Central memory CD8-positive, alpha-beta T cell (primary cell): ENCODE measurements at regions not wholly inside any gene's neighbourhood (a gene's known extent, or its start where the extent isn't known, plus 50 kb on each side); places are given as distances from the start of the nearest gene placed in this dataset.

Experiments used
- ATAC-seq: fragments of 150-1000 bp; cut with Tn5 transposase; replicated peaks from 2 replicates; pipeline ENCODE4 v1.10.0; 2022; ENCODE audit warnings: mild to moderate bottlenecking, moderate FRiP score, moderate number of reproducible peaks; ENCODE audit not compliant: poor library complexity, severe bottlenecking; ENCODE audit errors: extremely low read depth
- DNase-seq, 2 donors: peaks; one replicate each; pipeline ENCODE4 v3.0.0; 2021; ENCODE audit warnings: low spot score in 2 of 2
- H3K27ac Mint-ChIP-seq: one replicate; pipeline ENCODE4 v1.8.0; 2022; ENCODE audit warnings: low read depth, mild to moderate bottlenecking, moderate library complexity, mixed read lengths
- H3K27me3 Mint-ChIP-seq: one replicate; pipeline ENCODE4 v1.8.0; 2022; ENCODE audit warnings: mixed read lengths
- H3K36me3 Mint-ChIP-seq: one replicate; pipeline ENCODE4 v1.8.0; 2022; ENCODE audit warnings: mild to moderate bottlenecking, moderate library complexity, mixed read lengths; ENCODE audit not compliant: insufficient read depth
- H3K4me1 Mint-ChIP-seq: one replicate; pipeline ENCODE4 v1.8.0; 2022; ENCODE audit warnings: mixed read lengths
- H3K4me3 Mint-ChIP-seq: one replicate; pipeline ENCODE4 v1.8.0; 2022; ENCODE audit warnings: mild to moderate bottlenecking, moderate library complexity, mixed read lengths
- H3K9me3 Mint-ChIP-seq: one replicate; pipeline ENCODE4 v1.8.0; 2022; ENCODE audit warnings: mixed read lengths

- Mint-ChIP-seq H3K27ac (no peak overlapping the region), H3K27me3 (no peaks in the 10 kb centered on the region), H3K4me1 (no peaks in the 10 kb centered on the region), H3K9me3 (peaks cover 16% of the 10 kb centered on the region), H3K4me3 (no peak overlapping the region), H3K36me3 (no peaks in the 10 kb centered on the region)
- ATAC-seq (no peak), DNase-seq (no peak)
Observed at GRCh38 chr21:16186742-16187141, 457.0 kb downstream of the USP25 start.

DNA sequence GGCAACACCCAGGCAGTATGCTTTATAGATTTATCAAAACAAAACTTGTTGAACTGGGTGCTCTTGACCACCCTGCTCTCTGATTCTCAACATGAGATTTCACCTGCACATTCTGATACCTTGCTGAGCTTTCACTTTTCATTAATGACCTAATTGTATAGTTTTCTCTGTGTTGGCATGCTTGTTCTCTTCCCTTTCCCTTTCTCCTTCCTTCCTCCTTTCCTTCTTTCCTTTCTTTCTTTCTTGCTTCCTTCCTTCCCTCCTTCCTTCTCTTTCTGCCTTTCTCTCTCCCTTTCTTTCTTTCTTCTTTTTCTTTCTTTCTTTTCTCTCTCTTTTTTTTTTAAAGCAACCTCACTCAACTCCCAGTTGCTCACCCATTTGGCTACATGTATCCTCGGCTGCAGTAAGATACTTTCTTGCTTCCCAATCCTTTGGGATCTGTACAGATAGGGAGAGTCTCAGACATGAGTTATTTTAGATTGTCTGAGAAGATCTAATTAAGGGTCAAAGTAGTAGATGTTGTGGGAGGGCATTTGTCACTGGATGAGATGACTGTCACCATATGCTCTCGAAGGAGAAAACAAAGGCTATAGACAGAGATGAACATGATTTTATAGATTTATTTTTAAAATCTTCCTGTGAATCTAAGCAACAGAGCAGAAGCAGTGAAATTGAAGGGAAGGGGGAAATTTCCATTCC lies 458.0 kb downstream of the USP25 start:
- DNase-seq, result no peak
- H3K9me3 Mint-ChIP-seq, result peaks cover 16% of the 10 kb centered on the region
- ATAC-seq, result no peak
- no peaks in the 10 kb centered on the region for H3K27me3 Mint-ChIP-seq
- H3K4me1 Mint-ChIP-seq, result no peaks in the 10 kb centered on the region
- H3K4me3 Mint-ChIP-seq, result no peak overlapping the region
- H3K27ac Mint-ChIP-seq, result no peak overlapping the region
- no peaks in the 10 kb centered on the region for H3K36me3 Mint-ChIP-seq

- Mint-ChIP-seq H3K4me1 (no peaks in the 10 kb centered on the region), H3K9me3 (peaks cover 10% of the 10 kb centered on the region), H3K27ac (no peak overlapping the region), H3K4me3 (no peak overlapping the region), H3K36me3 (no peaks in the 10 kb centered on the region), H3K27me3 (no peaks in the 10 kb centered on the region)
- no peak for DNase-seq
- ATAC-seq, result no peak
Observed at GRCh38 chr21:16192902-16193301, 463.1 kb downstream of the USP25 start.

GRCh38 chr21:16193496-16194094 lies 463.8 kb downstream of the USP25 start:
- DNase-seq (no peak), ATAC-seq (no peak)
- Mint-ChIP-seq H3K4me3 (no peak overlapping the region), H3K4me1 (no peaks in the 10 kb centered on the region), H3K36me3 (no peaks in the 10 kb centered on the region), H3K9me3 (peaks cover 14% of the 10 kb centered on the region), H3K27ac (no peak overlapping the region), H3K27me3 (no peaks in the 10 kb centered on the region)

DNA sequence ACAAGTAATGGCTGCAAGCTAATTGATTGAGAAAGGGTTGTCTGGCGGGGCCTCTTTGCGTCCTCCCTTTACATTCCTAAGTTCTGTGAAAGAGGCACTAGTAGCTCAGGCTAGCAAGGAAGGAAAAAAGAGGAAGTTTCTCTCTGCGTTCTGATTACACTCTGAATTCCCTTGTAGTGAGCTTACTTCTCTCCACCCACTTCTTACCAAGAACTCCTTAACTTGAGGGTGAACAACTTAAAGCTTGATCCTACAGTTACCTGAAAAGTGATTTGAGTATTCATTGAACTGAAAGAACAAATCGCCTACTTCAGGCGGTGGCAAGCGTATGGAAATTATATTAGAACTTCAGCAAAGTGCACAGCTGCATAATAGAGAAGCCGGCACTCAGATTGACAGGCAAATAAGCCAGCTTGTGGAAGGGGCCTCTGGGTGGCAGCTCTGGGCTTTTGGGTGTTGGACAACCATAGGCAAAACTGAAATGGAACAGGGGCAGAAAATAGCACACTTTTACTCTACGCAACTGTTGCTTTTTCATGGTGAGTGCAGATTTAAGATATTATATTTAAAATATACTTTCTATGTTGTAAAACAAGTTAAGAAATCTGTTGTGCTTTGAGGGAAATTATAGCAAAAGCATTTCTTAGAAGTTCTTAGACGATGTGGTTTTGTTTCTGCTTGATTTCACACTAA lies 464.5 kb downstream of the USP25 start:
- ATAC-seq, result no peak
- no peaks in the 10 kb centered on the region for H3K27me3 Mint-ChIP-seq
- no peak for DNase-seq
- H3K9me3 Mint-ChIP-seq, result peaks cover 15% of the 10 kb centered on the region
- no peak overlapping the region for H3K4me3 Mint-ChIP-seq
- H3K27ac Mint-ChIP-seq, result no peak overlapping the region
- no peaks in the 10 kb centered on the region for H3K4me1 Mint-ChIP-seq
- H3K36me3 Mint-ChIP-seq, result no peaks in the 10 kb centered on the region

DNA sequence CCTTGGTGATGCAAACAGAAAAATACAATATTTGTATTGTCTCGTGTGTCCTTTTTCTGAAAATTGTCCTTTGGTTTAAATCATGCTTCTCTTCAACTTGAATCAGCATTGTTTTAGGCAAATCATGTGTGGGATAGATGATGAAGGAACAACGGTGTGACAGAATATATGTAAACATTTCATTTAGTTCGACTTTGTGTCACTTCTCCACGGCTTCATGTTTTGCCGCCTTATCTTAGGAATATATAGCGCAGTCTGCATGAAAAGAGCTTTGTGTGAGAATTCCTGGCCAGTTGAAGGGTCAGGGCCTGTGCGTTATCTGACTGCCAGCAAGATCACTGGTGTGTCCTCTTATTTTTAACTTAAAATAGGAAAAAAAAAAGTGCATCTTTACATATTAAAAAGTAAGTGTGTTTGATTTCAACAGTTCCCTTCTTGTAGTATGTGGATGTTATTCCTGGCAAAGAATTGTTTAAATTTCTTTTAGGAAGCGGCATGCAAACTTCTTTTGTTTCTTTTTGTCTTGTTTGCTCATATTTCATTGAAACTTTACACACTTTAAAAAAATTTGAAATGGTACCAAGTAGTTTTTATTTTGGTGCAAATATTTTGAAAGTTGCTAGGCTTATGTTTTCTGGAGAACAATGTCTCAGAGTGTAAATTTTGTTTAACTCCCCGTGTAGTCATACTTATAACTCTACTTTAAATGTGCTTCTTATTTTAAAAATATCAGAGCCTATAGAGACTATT lies 465.2 kb downstream of the USP25 start:
- Mint-ChIP-seq H3K36me3 (no peaks in the 10 kb centered on the region), H3K4me3 (no peak overlapping the region), H3K4me1 (no peaks in the 10 kb centered on the region), H3K27ac (no peak overlapping the region), H3K9me3 (peaks cover 15% of the 10 kb centered on the region), H3K27me3 (no peaks in the 10 kb centered on the region)
- ATAC-seq (no peak), DNase-seq (no peak)

- H3K36me3 Mint-ChIP-seq, result peaks cover under 1% of the 10 kb centered on the region
- no peak overlapping the region for H3K4me3 Mint-ChIP-seq
- no peak overlapping the region for H3K27ac Mint-ChIP-seq
- peaks cover 13% of the 10 kb centered on the region for H3K9me3 Mint-ChIP-seq
- no peaks in the 10 kb centered on the region for H3K27me3 Mint-ChIP-seq
- no peaks in the 10 kb centered on the region for H3K4me1 Mint-ChIP-seq
- no peak for DNase-seq
- ATAC-seq, result no peak
Observed at GRCh38 chr21:16195538-16195910, 465.7 kb downstream of the USP25 start.

- Mint-ChIP-seq H3K4me1 (no peaks in the 10 kb centered on the region), H3K9me3 (peaks cover 9% of the 10 kb centered on the region), H3K27ac (no peak overlapping the region), H3K4me3 (no peak overlapping the region), H3K36me3 (peaks cover 2% of the 10 kb centered on the region), H3K27me3 (no peaks in the 10 kb centered on the region)
- ATAC-seq, result no peak
- DNase-seq, result no peak
Observed at GRCh38 chr21:16196001-16196400, 466.2 kb downstream of the USP25 start.

DNA sequence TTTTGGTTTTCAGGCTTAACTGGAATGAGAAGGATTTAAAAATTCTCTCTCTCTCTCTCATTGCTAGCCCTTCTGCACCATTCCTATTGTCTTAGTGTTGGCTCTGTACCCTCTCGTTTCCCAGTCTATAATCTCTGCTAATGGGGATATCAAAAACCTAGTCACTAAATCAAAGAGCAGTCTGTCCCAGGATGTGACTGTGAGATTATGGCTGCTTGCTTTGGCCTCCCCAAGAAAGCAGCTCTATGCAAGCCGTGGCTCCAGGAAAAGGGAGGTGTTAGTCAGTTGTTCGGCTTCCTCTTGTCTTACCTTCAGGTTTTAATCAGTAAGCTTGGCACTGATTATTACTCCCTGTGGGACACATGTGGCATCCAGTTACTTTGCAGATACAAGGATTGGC lies 468.8 kb downstream of the USP25 start:
- Mint-ChIP-seq H3K36me3 (peaks cover 2% of the 10 kb centered on the region), H3K27me3 (no peaks in the 10 kb centered on the region), H3K9me3 (peaks cover 7% of the 10 kb centered on the region), H3K4me3 (no peak overlapping the region), H3K4me1 (no peaks in the 10 kb centered on the region), H3K27ac (no peak overlapping the region)
- no peak for DNase-seq
- ATAC-seq, result no peak

DNA sequence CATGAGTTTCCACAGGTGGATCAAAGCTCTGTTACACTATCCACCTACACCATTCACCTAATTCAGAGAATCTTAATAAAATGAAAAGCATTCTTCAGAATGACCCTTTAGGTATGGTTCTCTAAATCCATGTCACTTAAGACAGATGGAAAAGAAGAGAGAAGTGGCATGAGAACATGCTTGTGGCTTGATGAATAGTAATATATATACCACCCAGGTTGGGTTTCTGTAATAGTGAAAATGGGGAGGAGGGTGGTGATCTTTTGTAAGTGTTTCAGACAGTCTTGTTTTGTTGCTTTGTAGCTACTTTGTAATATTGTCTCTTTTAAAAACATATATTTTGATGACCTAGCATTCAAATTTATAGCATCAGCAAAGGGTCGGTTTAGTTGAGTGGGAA lies 469.8 kb downstream of the USP25 start:
- Mint-ChIP-seq H3K27ac (no peak overlapping the region), H3K36me3 (peaks cover 2% of the 10 kb centered on the region), H3K4me1 (no peaks in the 10 kb centered on the region), H3K27me3 (no peaks in the 10 kb centered on the region), H3K9me3 (peaks cover 12% of the 10 kb centered on the region), H3K4me3 (no peak overlapping the region)
- ATAC-seq (no peak), DNase-seq (no peak)

- Mint-ChIP-seq H3K36me3 (peaks cover 2% of the 10 kb centered on the region), H3K27me3 (no peaks in the 10 kb centered on the region), H3K9me3 (peaks cover 18% of the 10 kb centered on the region), H3K27ac (no peak overlapping the region), H3K4me1 (no peaks in the 10 kb centered on the region), H3K4me3 (no peak overlapping the region)
- DNase-seq (no peak), ATAC-seq (no peak)
Observed at GRCh38 chr21:16201718-16202117, 471.9 kb downstream of the USP25 start.

DNA sequence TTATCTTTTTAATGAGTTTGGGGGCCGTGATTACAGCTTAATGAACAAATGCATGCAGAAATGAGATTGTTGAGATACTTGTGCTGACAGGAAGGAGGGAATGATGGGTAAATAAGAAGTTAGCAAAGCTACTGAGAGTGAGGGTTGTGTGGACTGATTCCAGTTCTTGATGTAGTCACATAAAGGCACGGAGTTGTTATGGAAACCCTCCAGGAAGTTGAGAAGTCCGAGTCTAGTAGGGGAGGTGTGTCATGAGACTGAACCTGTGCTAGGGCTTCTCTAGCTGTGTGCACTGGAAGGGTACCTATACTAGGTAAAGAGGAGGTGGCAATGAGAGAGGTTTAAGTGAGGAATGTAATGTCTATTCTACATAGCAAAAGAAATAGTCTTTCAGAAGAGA lies 475.7 kb downstream of the USP25 start:
- DNase-seq (no peak), ATAC-seq (no peak)
- H3K4me1 Mint-ChIP-seq, result no peaks in the 10 kb centered on the region
- H3K9me3 Mint-ChIP-seq, result peaks cover 18% of the 10 kb centered on the region
- no peaks in the 10 kb centered on the region for H3K27me3 Mint-ChIP-seq
- H3K4me3 Mint-ChIP-seq, result no peak overlapping the region
- H3K36me3 Mint-ChIP-seq, result peaks cover 2% of the 10 kb centered on the region
- no peak overlapping the region for H3K27ac Mint-ChIP-seq
